DMS53 (cell line): ENCODE measurements at regions not wholly inside any gene's neighbourhood (a gene's known extent, or its start where the extent isn't known, plus 50 kb on each side); places are given as distances from the start of the nearest gene placed in this dataset.

Source experiments
- DNase-seq: peaks from one replicate; lab custom pipeline; 2025; lab: John Stamatoyannopoulos, UW

- no peak for DNase-seq
Observed at GRCh38 chr12:20967756-20968155, 157.3 kb downstream of the SLCO1B3 start.

- no peak for DNase-seq
Observed at GRCh38 chr12:20969766-20970165, 159.3 kb downstream of the SLCO1B3 start.

GRCh38 chr12:20985399-20985798 is 145.6 kb upstream of the SLCO1B1 start:
- DNase-seq = peak; percentile 77

GRCh38 chr12:21001778-21002177 is 129.2 kb upstream of the SLCO1B1 start:
- DNase-seq = peak; percentile 22

- no peak for DNase-seq
Observed at GRCh38 chr12:21025656-21026055, 105.3 kb upstream of the SLCO1B1 start.

GRCh38 chr12:21026302-21026701 is 104.7 kb upstream of the SLCO1B1 start:
- peak; percentile 98 for DNase-seq

- DNase-seq = peak; percentile 42
Observed at GRCh38 chr12:21054334-21054733, 76.7 kb upstream of the SLCO1B1 start.

- peak; percentile 89 for DNase-seq
Observed at GRCh38 chr12:21065845-21066244, 65.1 kb upstream of the SLCO1B1 start.

GRCh38 chr12:21073129-21073528 is 57.9 kb upstream of the SLCO1B1 start:
- no peak for DNase-seq

GRCh38 chr12:21073822-21074460 is 57.1 kb upstream of the SLCO1B1 start:
- no peak for DNase-seq
